NCI-H2196 treated with DMSO at 0.1 percent for 48 hours (cell line): ENCODE measurements at regions not wholly inside any gene's neighbourhood (a gene's known extent, or its start where the extent isn't known, plus 50 kb on each side); places are given as distances from the start of the nearest gene placed in this dataset.
"Not testable (repeated sequence)": the region's sequence is repeated elsewhere in the genome, so short reads cannot be mapped to it uniquely, and the experiment has no call there.

Source experiments
- DNase-seq: peaks from one replicate; lab custom pipeline; 2025; ENCODE audit not compliant: unreplicated experiment; lab: John Stamatoyannopoulos, UW

- no peak for DNase-seq
These were observed 324.2 kb downstream of the AEBP2 start for GRCh38 chr12:19763488-19763887.

DNA sequence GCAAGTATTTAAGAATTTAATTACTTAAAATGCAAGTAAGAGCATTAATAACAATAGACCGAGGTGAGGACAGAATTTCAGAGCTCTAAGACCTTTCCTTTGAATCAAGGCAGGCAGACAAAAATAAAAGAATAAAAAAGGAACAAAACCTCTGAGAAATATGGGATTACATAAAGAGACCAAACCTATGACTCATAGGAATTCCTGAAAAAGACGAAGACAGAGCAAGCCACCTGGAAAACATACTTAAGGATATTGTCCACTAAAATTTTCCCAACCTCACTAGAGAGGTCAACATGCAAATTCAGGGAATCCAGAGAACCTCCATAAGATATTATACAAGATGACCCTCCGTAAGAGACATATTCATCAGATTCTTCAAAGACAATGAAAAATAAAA is 325.1 kb downstream of the AEBP2 start:
- no peak for DNase-seq

DNA sequence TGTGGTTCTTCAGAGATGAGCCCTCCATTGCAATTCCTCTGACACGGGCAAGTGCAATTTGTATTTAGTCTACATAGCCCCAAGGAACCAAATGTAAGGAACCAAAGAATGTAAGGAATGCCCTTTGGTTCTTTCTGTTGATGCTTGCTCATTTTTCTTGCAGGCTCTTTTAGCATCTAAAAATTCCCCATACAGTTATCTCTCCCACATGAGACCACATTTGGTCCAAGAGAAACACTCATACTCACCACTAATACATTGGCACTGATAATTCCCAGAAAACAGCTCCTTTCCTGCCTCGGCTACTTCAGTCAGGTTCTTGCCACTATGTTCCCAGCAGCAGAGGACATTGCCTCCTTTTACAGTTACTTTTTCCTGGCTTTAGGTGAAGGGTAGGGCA is 332.6 kb downstream of the AEBP2 start:
- no peak for DNase-seq

DNA sequence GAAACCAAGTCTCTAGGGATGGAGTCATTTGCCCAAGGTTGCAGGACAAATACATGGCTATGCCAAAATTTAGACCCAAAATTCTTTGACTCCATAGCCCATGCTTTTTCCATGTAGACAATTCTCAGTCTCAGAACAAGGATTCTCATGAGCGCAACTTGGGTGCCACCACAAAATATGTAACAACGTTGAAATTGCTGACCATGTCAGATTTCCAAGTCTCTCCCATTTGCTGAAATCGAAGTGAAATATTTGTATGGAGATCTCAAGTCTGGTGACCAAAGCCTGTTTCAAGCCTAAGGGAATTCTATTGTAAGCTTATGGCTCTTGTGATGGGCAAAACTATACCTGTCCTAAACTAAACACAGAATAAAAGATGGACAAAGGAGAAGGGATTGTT is 333.5 kb downstream of the AEBP2 start:
- DNase-seq = no peak

DNA sequence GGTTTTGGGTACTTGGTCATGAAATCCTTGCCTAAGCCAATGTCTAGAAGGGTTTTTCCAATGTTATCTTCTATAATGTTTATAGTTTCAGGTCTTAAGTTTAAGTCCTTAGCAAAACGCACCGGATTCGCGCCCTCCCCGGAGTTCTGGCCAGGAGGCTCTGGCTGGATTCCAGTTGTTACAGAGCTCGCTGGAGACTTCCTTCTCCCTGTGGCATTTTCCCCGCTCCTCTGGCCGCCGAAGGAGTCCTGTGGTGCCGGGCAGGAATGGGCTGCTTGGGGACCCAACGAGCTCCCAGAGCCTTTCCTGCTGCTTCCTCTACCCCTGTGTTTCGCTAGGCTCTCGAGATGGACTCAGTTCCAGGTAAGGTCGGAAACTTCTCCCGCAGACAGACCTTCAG is 335.9 kb downstream of the AEBP2 start:
- no peak for DNase-seq

- not testable (repeated sequence) for DNase-seq
These were observed 336.7 kb downstream of the AEBP2 start for GRCh38 chr12:19775976-19776375.

DNA sequence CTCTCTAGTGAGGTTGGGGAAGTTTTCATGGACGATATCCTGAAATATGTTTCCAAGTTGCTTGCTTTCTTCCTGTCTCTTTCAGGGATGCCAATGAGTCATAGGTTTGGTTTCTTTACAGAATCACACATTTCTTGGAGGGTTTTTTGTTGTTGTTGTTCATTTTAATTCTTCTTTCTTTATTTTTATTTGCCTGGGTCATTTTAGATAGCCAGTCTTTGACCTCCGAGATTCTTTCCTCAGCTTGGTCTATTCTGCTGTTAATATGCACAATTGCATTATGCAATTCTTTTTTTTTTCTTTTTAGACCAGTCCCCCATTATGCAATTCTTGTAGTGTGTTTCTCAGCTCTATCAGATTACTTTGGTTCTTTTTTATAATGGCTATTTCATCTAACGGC is 338.9 kb downstream of the AEBP2 start:
- DNase-seq = no peak

GRCh38 chr12:19778797-19779196 is 339.5 kb downstream of the AEBP2 start:
- DNase-seq = no peak

DNA sequence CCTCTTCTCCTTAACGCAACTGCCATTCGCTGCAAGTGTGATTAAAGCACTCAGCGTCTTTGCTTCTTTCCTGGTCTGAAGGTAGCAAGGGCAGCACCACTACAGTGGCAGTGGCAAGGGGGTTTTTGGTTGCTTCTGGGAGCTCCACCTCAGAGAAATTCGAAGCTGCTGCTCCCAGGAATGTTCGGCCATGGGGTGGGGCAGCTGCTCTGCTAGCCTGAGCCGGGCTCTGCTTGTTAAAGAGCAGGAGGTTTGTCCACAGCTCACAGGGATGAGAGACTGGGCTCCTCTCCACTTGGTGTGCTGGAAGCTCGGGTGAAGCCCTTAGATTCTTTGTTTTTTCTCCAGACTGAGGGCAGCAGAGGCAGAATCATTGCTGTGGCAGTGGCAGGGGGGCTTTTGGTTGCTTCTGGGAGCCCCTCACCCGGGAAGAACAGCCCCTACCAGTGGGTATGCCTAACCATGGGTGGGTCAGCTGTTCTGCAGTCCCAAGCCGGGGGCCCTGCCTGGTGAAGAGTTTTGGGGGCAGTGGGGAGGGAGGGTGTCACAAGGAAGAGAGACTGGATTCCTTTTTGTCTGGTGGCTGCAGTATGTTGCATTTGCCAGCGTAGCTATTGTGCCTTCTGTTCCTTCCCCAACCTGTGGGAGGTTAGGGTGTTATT is 340.2 kb downstream of the AEBP2 start:
- no peak for DNase-seq

DNA sequence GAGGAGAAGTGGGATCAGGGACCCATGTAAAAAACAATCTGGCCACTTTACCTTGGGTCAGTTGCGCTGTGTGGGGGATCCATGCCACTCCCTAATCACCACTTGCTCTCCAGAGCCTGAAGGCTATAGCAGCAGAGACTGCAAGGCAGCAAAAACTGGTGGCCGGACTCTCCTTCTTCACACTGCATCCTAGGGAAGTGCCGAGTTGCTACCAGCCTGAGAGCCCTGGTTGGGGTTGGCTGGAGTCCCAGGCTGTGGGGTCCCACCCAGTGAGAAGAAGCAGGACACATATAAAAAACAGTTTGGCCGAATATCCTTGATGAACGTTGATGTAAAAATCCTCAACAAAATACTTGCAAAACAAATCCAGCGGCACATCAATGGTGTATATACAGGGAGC is 341.2 kb downstream of the AEBP2 start:
- no peak for DNase-seq

GRCh38 chr12:19783547-19784444 is 344.5 kb downstream of the AEBP2 start:
- no peak for DNase-seq

DNA sequence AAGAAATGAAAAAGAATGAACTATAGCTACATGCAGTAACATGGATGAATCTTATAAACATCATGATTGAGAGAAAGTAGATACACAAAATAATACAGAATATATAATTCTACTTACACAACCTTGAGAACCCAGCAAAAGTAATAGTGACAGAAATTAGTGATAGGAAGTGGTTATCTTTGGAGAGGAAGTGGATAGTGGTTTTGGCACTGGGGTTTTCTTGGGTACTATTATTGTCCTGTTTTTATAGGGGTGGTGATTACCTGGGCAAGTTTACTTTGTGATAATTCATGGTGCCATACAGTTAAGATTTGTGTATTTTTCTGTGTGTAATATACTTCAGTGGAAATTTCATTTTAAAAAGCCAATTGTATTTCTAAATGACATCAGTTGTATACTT is 352.7 kb downstream of the AEBP2 start:
- no peak for DNase-seq

DNA sequence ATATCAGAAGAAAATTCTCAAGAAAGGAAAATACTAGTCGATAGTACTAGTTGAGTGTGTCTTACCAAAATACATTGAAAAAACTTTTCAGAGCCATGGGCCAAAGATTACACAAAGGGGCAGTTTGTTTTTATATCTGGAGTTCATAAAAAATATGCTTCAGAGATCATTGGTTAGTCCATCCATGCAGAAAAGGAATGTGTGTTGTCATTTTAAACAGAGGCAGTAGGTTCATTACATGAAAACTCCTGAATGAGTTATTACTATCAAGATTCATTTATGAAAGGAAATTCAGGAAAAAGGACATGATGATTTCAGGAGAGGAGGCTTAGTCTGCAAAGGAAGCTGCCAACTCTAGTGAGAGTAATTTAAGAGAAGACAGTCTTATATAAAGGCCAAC is 354.8 kb downstream of the AEBP2 start:
- DNase-seq = no peak

GRCh38 chr12:19799216-19799615 is 359.9 kb downstream of the AEBP2 start:
- DNase-seq = no peak

DNA sequence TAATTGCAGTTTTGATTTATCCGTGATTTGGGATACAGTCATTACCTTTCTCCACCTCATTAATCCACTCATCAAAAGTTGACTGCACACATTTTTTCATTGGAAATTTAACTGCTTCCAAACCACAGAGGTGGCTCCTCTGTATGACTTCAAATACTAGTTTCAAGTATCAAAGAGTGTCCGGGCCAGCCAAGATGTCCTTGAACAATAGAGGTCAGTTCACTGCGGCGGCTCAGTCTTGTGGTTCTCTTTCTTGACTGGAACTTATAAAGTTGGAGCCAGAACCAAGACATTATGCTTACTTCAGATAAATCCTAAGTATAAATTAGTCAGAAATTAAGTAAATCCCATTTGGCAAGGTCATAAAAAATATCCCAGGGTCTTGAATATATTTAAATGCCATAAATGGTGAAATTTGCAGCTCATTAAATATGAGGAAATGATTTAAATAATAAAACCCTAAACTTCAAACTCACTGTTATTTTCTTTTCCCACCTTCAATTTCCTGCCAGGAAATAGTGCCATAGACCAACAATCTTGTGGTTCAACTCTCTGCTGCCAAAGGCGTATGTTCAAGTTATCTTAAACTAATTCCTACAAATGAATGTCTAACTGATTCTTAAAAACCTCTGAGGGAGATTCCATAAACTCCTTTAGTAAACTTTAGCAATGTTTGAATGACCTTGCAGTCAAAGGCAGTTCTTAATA is 360.8 kb downstream of the AEBP2 start:
- DNase-seq = no peak

DNA sequence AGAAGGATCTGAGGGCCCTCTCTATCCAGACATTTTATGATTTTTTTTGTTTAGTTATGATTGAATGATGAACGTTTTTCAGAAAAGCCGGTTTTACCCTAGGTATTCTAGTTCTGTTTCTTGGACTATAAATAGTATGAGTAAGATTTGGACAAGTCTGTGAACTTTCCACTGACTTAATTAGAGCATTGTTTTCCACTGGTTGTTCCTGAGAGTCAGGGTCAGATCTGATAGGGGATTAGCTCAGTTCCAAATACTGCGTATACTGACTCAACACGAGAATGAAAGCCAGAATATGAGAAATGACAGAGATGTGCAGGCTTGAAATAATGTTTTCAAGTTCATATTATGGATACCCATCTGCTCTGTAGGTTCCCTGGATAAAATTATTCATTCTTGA is 361.6 kb downstream of the AEBP2 start:
- no peak for DNase-seq

GRCh38 chr12:19801941-19802340 is 362.6 kb downstream of the AEBP2 start:
- no peak for DNase-seq

GRCh38 chr12:19802915-19803314 is 363.6 kb downstream of the AEBP2 start:
- DNase-seq = no peak

- no peak for DNase-seq
These were observed 365.4 kb downstream of the AEBP2 start for GRCh38 chr12:19804737-19805136.

GRCh38 chr12:19808371-19808770 is 369.1 kb downstream of the AEBP2 start:
- DNase-seq = no peak

DNA sequence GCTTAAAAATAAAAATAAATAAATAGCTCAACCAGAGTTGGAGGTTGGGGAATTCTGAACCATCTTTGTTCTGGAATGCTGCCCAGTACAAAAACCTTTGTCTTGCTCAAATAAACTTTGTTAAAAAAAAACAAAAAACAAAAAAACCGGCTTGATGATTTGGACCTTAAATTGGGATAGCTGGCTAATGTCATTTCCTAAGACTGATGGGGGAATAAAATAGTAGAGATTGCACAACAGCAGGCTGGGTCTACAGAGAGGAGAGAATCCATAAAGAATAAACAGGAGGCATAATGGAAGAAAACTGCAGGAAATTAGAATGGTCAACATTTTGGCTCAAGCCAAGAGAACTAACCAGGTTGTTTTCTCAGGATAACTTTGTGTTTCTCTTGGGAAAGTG is 370.9 kb downstream of the AEBP2 start:
- DNase-seq = no peak

GRCh38 chr12:19811922-19812321 is 372.6 kb downstream of the AEBP2 start:
- DNase-seq = no peak
